ENCODE measurements at regions not wholly inside any gene's neighbourhood (a gene's known extent, or its start where the extent isn't known, plus 50 kb on each side); places are given as distances from the start of the nearest gene placed in this dataset.
A peak's percentile ranks its signal among the peaks of the same experiment; 100 is the strongest.

- TF ChIP-seq ZBTB12 (CRISPR knock-in tag; IDR thresholded peaks at IDR 0.05) (no peak), DACH1 (IDR thresholded peaks at IDR 0.05; ENCODE audit: partially characterized antibody) (no peak), GABPB1 (CRISPR knock-in tag; IDR thresholded peaks at IDR 0.05) (no peak), ZNF263 (CRISPR knock-in tag; IDR thresholded peaks at IDR 0.05; ENCODE audit: borderline replicate concordance) (peak; percentile 82; the same call in 1 of the 2 replicates), THAP12 (CRISPR knock-in tag; IDR thresholded peaks at IDR 0.05) (no peak), NONO (IDR thresholded peaks at IDR 0.05; ENCODE audit: low read depth in 2 of 2, low read length in 1 of 2) (no peak), CSDE1 (IDR thresholded peaks at IDR 0.05) (no peak), POLR2H (tag; IDR thresholded peaks at IDR 0.05; ENCODE audit: low read depth) (no peak), E2F8 (IDR thresholded peaks at IDR 0.05; ENCODE audit: low read depth, partially characterized antibody) (no peak), ZKSCAN3 (CRISPR knock-in tag; IDR thresholded peaks at IDR 0.05) (no peak), ZNF407 (IDR thresholded peaks at IDR 0.05; ENCODE audit: low read depth) (no peak), ZBTB7A (IDR thresholded peaks at IDR 0.05; ENCODE audit: borderline replicate concordance, control insufficient read depth, low read depth, low read length) (no peak), NFRKB (IDR thresholded peaks at IDR 0.05; ENCODE audit: low read depth) (no peak)
Observed at GRCh38 chr22:19582033-19582693, 58.0 kb upstream of the CLDN5 start (continued).
